ENCODE measurements at regions not wholly inside any gene's neighbourhood (a gene's known extent, or its start where the extent isn't known, plus 50 kb on each side); places are given as distances from the start of the nearest gene placed in this dataset.

DNA sequence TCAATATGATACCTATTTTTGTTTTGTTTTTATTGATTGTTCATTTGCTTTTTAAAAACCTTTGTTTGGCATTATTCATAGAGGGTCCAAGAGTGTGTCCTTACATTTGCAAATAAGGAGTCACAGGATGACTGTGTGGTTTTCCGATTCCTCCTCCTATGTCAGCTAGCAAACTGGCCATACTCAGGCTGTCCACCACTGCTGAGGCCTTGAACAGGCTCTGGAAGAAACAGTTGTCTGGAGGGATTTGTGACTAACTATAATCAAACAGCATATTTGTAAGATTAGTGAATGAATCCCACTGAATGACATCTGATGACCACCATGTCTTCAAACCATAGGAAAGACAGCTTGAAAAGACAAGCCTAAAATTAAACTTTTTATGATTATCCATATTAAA, 423.4 kb upstream of the ATP11B start:
- DNase-seq: no peak

GRCh38 chr3:182370949-182371348, 422.4 kb upstream of the ATP11B start:
- no peak for DNase-seq

DNA sequence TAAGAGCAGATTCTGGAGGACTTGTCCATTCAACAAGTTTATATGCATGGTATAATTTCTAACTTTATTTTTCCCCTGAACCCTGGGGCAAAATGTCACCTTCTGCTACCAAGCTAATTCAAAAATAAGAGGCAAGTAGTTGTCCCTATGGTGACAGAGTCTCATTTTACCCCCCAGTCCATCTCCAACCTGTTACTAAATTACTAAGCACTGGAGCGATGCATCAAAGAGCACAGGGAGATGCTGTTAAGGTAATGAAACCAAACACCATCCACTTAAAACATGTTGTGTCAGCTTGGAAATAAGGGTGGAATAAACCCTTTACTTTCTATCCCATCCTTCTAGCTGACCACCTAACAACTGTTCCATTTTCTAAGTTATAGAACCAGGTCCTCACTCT, 417.4 kb upstream of the ATP11B start:
- no peak for DNase-seq

DNA sequence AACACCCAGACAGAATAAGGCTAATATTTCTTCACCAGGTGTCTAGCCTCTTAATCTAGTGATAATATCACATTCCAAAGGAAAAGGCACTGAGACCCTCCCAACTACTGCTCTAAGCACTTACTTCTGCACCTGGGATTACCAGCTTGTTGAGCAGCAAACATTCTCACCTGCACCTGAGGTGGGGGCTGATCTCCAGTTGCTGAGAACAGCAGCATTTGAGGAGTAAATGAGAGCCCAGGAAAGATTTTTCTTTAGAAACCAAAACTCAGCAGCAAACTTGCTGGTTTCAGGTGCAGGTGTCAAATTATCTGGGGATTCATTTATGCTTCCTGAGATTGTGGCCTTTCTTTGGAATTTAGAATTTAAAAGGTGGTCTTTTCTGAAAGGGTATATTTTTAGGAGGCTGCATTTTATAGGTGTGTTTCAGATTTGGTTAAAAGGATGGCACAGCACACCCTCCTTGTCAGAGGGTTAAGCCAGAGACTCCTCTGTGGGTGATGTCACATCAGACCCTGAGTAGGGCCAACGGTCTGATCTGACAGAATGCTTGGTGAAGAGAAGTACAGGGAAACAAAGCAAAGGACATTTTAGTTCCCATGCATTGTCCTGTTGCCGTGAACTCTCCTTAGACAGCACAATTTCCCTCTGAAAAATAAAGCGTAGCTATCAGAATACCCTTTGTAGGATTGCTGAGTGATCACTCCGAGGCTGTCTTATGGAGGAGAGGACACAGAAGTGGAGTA, 411.0 kb upstream of the ATP11B start:
- no peak for DNase-seq

DNA sequence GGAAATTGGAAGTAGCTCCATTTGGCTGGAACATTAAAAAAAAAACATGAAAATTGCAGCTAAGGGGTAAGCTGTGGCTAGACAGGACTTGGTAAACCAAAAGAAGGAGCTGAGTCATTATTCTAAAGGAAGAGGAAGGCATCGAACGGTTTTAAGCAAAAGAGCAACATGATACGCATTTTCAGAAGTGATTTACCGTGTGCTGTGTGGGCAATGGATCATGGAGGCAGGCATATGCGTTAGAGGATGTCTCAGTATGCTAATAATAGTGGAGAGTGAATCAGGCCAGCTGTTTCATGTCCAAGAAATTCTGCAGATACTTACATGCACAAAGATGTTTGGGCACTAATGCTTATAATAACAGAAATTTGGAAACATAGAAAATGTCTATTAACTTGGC, 409.1 kb upstream of the ATP11B start:
- DNase-seq: no peak

DNA sequence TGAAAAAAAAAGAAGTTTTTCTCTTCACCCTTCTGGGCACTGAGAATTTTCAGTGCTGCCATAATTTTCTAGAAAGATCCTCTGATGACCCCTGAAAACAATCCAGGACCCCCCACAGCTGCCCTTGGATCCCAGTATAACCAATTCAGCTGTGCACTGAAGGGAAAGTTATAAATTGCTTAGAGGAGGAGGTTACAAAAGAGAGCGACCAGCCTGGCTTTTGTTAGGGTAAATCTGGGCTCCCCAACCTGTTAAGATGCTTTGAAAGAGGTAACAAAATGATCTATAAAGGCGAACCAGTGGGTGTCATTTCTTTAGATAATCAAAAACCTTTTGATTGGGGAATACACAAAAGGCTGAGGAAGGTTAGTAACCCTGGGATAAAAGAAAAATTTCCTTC, 407.9 kb upstream of the ATP11B start:
- no peak for DNase-seq

- no peak for DNase-seq
These were observed 404.8 kb upstream of the ATP11B start for GRCh38 chr3:182388506-182388905.

DNA sequence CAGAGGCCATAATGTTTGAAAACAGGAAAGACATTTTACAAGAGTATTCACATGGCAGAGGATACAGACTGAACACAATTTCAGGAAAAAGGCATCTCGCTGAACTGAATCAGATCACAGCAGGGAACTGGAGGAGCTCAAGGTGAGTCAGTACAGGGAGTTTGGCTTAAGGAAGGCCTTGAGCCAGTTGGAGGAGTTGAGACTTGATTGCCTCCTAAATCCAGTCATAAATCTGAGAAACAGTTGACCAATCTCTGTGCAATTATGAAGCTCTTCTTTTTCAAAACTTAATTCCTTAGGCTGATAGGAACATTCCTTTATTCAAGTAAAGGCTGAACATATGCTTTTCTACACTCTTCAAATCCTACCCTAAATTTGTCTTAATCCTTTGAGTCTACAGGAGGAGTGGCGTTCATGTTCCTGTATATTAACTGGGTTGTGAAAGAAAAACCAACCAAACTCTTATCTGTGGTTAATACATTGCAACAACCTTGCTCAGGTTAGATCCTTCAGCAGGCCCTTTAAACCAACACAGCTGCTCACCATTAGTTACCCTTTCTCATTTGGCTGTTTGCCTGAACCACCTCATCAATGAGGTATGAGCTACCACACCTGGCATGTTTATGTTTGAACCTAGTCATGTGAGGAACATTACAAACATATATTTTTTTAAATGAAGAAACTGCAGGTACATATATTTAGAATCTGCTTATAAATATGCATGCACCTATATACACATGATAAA, 404.1 kb upstream of the ATP11B start:
- no peak for DNase-seq

DNA sequence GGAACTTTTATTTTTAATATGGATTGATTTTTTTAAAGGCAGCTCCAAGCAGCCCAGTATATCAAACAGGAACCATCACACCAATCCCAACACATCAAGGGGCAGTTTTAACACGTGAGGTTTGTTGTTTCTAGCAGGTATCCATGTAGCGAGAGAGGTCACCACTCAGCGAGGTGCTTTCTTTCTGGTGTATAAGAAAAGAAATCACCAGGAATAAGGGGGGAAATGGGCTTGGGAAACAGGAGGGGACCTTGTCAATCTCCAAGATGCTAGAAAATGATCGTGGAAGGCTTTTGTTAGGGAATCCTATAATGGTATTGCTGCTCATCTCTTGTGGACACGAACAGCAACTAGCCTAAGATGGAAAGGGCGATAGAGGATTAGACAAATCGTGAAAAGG, 402.9 kb upstream of the ATP11B start:
- DNase-seq: no peak

GRCh38 chr3:182392182-182392937, 400.9 kb upstream of the ATP11B start:
- no peak for DNase-seq

DNA sequence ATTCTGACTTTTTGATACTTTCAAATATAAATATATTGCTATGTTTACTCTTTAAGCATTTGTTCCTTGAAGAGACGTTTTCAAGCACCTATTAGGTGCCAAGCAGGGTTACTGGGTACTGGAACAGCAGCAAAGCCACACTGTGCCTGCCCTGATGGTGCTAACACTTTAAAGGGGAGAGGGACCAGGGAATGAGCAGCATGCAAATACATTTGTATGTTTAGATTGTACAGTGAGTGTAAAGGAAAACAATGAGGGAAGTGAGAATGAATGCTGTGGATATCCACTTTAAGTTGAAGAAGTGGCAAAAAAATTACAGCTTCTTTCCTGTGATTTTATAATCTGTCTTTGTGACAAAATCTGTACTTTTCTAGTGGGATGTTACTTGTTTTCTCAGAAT, 400.2 kb upstream of the ATP11B start:
- no peak for DNase-seq

GRCh38 chr3:182393830-182394367, 399.4 kb upstream of the ATP11B start:
- DNase-seq: no peak

GRCh38 chr3:182397164-182397563, 396.1 kb upstream of the ATP11B start:
- no peak for DNase-seq

GRCh38 chr3:182399978-182400737, 393.1 kb upstream of the ATP11B start:
- DNase-seq: no peak

- DNase-seq: no peak
These were observed 392.5 kb upstream of the ATP11B start for GRCh38 chr3:182400838-182401237.

- DNase-seq: no peak
These were observed 389.3 kb upstream of the ATP11B start for GRCh38 chr3:182404031-182404430.

GRCh38 chr3:182405759-182406158, 387.5 kb upstream of the ATP11B start:
- DNase-seq: no peak

DNA sequence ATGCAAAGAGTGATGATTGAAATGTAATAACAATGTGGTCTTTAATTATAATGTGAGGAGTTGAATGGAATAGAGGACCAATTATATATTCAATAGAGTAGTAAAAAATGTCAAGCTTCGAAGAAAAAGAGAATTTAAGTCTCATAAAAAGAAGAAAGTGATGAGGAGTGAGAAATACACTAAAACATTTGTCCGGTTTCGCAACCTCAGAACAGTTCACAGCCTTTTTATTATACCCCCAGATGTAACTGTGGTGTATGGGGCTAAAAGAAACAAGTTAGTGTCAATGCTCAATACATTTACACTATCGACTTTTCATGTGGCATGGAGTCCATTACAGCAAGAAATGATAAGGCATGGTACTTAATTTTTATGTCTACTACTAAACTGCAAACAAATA, 386.5 kb upstream of the ATP11B start:
- DNase-seq: no peak

- no peak for DNase-seq
These were observed 383.3 kb upstream of the ATP11B start for GRCh38 chr3:182410051-182410450.

DNA sequence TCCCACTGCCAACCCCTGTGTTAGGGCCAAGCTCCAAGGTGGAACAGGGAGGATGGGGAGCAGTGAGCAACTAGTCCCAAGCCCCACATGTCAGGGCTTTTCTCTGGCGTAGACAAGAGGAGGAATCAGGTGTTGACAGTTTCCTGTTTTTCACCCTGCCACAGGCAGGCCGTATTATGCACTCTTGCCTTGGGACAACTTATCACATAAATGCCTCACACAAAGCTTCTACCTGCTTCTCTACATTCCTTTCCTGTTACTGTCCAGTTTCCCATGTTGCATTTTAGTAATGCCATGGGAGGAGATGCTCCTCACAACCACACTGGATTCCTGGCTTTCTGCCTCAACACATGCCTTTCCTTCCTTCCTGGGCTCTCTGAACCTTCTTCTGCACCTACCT, 381.2 kb upstream of the ATP11B start:
- DNase-seq: no peak

DNA sequence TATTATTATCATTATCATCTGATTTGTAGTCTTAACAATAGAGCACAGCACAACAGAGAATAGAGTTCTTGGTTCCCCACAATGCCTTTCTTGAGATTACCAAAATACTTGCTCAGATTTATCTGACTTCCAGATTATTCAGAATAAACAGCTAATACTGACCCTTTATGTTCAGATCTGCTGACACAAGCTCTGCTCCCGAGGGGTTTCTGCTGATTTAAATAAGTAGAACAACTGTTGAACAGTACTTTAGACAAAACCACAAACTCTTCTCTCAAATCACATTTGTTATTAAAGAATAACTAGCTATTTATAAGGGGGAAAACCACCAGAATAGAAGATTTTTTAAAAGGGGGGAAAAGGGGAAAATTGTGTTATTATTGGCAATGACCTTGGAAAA, 380.2 kb upstream of the ATP11B start:
- no peak for DNase-seq

DNA sequence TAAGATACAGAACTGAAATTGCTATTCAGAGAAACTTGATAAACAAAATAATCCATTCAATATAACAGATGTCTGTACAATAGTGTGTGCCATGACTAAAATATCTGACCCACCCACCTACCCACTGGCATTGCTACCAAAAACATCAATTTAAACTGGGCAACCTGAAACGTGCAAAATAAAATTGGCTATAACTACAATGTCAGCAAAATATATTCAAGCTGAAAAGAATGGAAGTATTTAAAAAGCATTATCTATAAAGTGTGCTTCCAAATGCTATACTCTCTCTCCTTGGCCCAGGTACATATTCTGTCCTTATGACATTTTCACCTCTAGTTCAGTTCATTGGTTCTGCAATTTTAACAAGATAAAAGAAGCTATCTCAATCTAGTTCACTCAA, 379.6 kb upstream of the ATP11B start:
- no peak for DNase-seq

GRCh38 chr3:182414586-182414985, 378.7 kb upstream of the ATP11B start:
- DNase-seq: no peak

Measured in stimulated activated CD8-positive, alpha-beta memory T cell treated with anti-CD3 and anti-CD28 coated beads, Interleukin-4, amount 100 ng/mL, for 48 hours (primary cell).